ENCODE measurements at regions not wholly inside any gene's neighbourhood (a gene's known extent, or its start where the extent isn't known, plus 50 kb on each side); places are given as distances from the start of the nearest gene placed in this dataset.

DNA sequence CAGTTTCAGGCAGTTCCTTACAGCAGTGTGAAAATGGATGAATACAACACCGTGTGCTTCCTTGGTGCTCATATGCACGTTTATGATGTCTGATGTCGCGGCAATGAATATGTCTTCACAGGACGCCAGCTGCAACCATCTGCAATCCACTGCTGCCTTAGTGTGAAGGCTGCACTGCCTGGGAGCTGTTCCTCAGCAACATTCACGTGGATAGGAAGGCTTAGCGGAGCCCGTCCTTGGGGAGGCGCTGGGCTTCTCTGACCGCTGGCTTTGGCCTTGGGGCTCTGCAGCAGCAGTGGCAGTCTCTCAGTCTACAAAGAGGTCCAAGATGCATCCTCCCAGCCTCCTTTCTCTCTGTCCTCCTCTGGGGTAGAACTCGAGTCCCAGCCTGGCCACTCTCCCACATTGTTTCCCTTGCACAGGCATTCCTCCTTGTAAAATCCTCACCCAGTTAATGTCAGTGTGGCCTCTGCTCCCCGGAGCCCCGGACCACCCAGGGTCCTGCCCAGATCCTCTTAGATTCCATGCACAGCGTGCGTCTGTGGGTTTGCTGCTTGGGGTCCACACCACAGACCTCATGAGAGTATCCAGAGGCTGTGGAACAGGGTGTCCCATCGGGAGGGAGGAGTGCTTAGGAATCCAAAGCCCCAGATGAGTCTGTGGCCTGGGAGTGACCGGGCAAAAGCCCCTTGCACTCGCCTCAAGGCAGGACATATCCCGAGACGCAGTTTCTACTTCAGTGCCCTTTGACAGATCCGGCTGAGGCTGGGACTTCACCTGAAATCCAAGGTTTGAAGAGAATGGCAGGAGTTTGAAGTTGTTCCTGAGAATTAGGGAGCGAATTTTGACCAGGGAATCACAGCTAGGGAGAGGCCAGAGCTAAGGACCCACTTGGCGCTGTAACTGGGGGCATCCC is 181.3 kb downstream of the THBS2 start:
- TF ChIP-seq POLR2AphosphoS5 (IDR thresholded peaks at IDR 0.05; ENCODE audit: borderline replicate concordance, low read depth, low read length) = no peak
- TF ChIP-seq EZH2 (IDR thresholded peaks at IDR 0.05) = no peak
- TF ChIP-seq FOXP2 (optimal IDR thresholded peaks at IDR 0.05; ENCODE audit: control extremely low read depth, extremely low read length, insufficient read depth) = no peak
